ENCODE measurements at regions not wholly inside any gene's neighbourhood (a gene's known extent, or its start where the extent isn't known, plus 50 kb on each side); places are given as distances from the start of the nearest gene placed in this dataset.

DNA sequence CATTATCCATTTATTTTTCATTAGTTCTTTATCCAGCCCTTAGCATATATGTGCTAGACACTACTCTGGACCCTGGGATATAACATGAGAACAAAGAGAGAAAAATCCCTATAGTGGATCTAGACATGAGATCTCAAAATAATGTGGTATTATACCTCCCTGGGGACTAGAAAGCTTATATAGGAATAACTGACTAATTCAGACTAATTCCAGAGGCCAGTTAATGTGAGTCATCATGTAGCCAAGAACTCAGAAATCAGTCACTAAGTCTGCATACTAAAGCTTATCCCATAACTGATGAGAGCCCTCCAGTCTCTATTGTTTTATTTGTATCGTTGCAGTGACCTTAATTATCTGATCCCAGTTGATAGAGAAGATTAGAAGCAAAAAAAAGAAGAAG lies 267.1 kb upstream of the RGS6 start:
- Histone ChIP-seq H3K36me3 (no peaks in the 10 kb centered on the region), H3K27ac (no peak overlapping the region), H3K27me3 (replicated peaks; ENCODE audit: insufficient read depth) (no peaks in the 10 kb centered on the region), H3K4me1 (replicated peaks) (no peaks in the 10 kb centered on the region), H3K9me3 (no peaks in the 10 kb centered on the region), H3K4me3 (no peak overlapping the region)
- TF ChIP-seq POLR2AphosphoS5 (IDR thresholded peaks at IDR 0.05), result no peak
- TF ChIP-seq, protein P1, sequence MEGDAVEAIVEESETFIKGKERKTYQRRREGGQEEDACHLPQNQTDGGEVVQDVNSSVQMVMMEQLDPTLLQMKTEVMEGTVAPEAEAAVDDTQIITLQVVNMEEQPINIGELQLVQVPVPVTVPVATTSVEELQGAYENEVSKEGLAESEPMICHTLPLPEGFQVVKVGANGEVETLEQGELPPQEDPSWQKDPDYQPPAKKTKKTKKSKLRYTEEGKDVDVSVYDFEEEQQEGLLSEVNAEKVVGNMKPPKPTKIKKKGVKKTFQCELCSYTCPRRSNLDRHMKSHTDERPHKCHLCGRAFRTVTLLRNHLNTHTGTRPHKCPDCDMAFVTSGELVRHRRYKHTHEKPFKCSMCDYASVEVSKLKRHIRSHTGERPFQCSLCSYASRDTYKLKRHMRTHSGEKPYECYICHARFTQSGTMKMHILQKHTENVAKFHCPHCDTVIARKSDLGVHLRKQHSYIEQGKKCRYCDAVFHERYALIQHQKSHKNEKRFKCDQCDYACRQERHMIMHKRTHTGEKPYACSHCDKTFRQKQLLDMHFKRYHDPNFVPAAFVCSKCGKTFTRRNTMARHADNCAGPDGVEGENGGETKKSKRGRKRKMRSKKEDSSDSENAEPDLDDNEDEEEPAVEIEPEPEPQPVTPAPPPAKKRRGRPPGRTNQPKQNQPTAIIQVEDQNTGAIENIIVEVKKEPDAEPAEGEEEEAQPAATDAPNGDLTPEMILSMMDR (IDR thresholded peaks at IDR 0.05), result no peak
- TF ChIP-seq POLR2A (IDR thresholded peaks at IDR 0.05), result no peak
- intact Hi-C loops (cut with DNase I), result no loop called here
- 64% methylated on average over 1 of the region's 1 CpG for WGBS
- DNase-seq (ENCODE audit: low spot score), result no peak

DNA sequence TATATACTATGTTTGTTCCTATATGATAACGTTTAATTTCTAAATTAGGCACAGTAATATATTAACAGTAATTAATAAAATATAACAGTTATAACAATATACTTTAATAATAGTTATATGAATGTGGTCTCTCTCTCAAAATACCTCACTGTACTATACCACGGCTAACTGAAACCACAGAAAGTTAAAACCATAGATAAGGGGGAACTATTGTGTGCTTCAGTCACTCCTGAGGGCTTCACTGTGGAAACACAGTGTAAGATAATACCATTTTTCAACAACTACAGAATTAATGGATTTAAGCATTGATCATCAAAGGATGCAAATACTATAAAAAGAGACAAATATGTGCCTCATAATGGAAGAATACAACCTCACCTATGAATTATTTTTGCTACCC lies 266.4 kb upstream of the RGS6 start:
- TF ChIP-seq, protein P1 (IDR thresholded peaks at IDR 0.05), result no peak
- no peak for TF ChIP-seq POLR2A (IDR thresholded peaks at IDR 0.05)
- TF ChIP-seq POLR2AphosphoS5 (IDR thresholded peaks at IDR 0.05), result no peak
- no peak overlapping the region for H3K4me3 ChIP-seq
- intact Hi-C loops (cut with DNase I), result no loop called here
- H3K27me3 ChIP-seq (replicated peaks; ENCODE audit: insufficient read depth), result no peaks in the 10 kb centered on the region
- no peak for DNase-seq (ENCODE audit: low spot score)
- no peak overlapping the region for H3K27ac ChIP-seq
- H3K4me1 ChIP-seq (replicated peaks), result no peaks in the 10 kb centered on the region
- H3K36me3 ChIP-seq, result no peaks in the 10 kb centered on the region
- H3K9me3 ChIP-seq, result no peaks in the 10 kb centered on the region
- WGBS, result 92% methylated on average over 2 of the region's 2 CpGs

DNA sequence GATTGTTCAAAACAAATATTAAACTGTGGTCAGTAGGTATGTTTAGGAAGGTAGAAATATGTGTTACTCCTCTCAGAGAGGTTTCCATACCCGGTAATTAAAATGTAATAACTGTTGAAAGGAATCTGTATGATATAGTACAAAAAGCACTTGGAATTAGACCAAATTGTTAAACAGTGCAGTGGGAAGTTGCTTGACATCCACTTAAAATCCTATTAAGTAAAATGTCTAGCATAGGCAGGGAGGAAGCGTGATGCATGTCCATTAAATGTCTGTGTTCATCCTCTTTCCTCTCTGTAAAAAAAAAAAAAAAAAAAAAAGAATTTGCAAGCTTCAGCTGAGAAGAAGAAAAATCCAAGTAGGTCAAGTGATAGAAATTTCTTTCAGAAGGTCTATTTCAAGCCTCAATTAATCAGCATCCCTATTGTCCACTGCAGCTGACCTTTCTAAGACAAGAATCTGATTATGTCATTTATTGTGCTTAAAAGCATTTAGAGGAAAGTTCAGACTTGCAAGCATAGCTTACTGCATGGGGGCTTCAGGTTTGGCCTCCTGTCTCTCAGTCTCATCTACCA lies 265.6 kb upstream of the RGS6 start:
- Histone ChIP-seq H3K36me3 (no peaks in the 10 kb centered on the region), H3K9me3 (no peaks in the 10 kb centered on the region), H3K27ac (no peak overlapping the region), H3K27me3 (replicated peaks; ENCODE audit: insufficient read depth) (no peaks in the 10 kb centered on the region), H3K4me3 (no peak overlapping the region), H3K4me1 (replicated peaks) (no peaks in the 10 kb centered on the region)
- no peak for TF ChIP-seq POLR2AphosphoS5 (IDR thresholded peaks at IDR 0.05)
- no peak for TF ChIP-seq POLR2A (IDR thresholded peaks at IDR 0.05)
- TF ChIP-seq, protein P1 (IDR thresholded peaks at IDR 0.05), result no peak
- no peak for DNase-seq (ENCODE audit: low spot score)
- intact Hi-C loops (cut with DNase I), result no loop called here
- WGBS, result 83% methylated on average over 2 of the region's 2 CpGs

DNA sequence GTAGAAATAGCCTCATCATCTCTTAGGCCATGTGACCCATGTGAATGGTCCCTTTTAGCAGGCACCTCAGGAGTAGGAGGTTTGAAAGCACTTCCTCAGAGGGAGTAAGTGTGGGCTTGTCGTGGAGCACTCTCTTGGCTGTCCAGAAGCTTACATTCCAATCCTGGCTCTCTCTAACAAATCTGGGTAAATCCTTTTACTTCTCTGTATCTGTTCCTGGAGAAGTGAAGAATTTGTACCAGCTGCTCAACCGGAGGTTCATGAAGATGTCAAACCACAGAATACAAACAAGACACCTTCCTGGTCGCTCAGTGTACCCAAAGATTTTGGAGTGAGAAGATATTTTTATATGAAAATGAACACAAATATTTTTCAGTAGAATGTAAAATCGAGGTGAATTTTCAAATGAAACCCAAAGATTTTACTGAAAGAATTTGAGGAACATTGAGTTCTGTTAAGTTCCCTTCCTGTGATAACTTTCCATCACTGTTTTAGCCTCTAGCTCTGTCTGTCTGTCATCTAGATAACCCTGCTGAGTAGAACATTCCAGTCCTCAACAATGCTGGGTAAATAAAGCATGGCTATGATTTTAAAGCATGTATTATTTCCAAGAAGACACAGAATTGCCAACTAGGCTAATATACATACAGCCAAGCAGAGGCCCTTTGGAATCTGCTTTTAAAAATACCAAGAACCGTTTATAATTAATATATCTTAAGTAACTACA lies 263.9 kb upstream of the RGS6 start:
- H3K36me3 ChIP-seq, result no peaks in the 10 kb centered on the region
- H3K27me3 ChIP-seq (replicated peaks; ENCODE audit: insufficient read depth), result no peaks in the 10 kb centered on the region
- no peak for DNase-seq (ENCODE audit: low spot score)
- intact Hi-C loops (cut with DNase I), result no loop called here
- TF ChIP-seq POLR2A (IDR thresholded peaks at IDR 0.05) (no peak), POLR2AphosphoS5 (IDR thresholded peaks at IDR 0.05) (no peak)
- TF ChIP-seq, protein P1 (IDR thresholded peaks at IDR 0.05), result no peak
- no peak overlapping the region for H3K27ac ChIP-seq
- H3K4me3 ChIP-seq, result no peak overlapping the region
- H3K9me3 ChIP-seq, result no peaks in the 10 kb centered on the region
- 54% methylated on average over 5 of the region's 5 CpGs for WGBS
- no peaks in the 10 kb centered on the region for H3K4me1 ChIP-seq (replicated peaks)

DNA sequence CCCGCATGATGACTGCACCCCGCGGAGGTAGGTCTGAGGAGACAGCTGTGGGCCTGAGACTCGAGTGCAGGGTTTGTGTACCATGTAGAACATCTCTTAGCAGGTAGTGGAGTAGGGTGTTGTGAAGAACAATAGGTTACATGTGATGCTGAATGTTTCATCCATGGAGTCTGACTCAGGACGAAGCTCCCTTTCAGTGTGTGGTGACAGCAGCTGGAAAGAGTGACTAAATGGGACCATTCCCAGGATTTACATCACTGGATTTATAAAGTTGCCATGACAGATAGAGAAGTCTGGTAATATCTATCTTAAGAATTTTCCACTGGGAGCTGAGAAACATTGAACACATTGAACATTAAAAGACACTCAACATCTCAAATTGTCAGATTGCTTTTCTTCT lies 259.6 kb upstream of the RGS6 start:
- intact Hi-C loops (cut with DNase I), result no loop called here
- no peaks in the 10 kb centered on the region for H3K4me1 ChIP-seq (replicated peaks)
- TF ChIP-seq, protein P1 (IDR thresholded peaks at IDR 0.05), result no peak
- TF ChIP-seq POLR2AphosphoS5 (IDR thresholded peaks at IDR 0.05) (no peak), POLR2A (IDR thresholded peaks at IDR 0.05) (no peak)
- WGBS, result 98% methylated on average over 5 of the region's 5 CpGs
- DNase-seq (ENCODE audit: low spot score), result no peak
- no peaks in the 10 kb centered on the region for H3K27me3 ChIP-seq (replicated peaks; ENCODE audit: insufficient read depth)
- no peaks in the 10 kb centered on the region for H3K36me3 ChIP-seq
- no peak overlapping the region for H3K4me3 ChIP-seq
- no peaks in the 10 kb centered on the region for H3K9me3 ChIP-seq
- no peak overlapping the region for H3K27ac ChIP-seq

Data from prostate gland (tissue), 2 donors.